ENCODE measurements at regions not wholly inside any gene's neighbourhood (a gene's known extent, or its start where the extent isn't known, plus 50 kb on each side); places are given as distances from the start of the nearest gene placed in this dataset.
"Not testable (repeated sequence)": the region's sequence is repeated elsewhere in the genome, so short reads cannot be mapped to it uniquely, and the experiment has no call there.

DNA sequence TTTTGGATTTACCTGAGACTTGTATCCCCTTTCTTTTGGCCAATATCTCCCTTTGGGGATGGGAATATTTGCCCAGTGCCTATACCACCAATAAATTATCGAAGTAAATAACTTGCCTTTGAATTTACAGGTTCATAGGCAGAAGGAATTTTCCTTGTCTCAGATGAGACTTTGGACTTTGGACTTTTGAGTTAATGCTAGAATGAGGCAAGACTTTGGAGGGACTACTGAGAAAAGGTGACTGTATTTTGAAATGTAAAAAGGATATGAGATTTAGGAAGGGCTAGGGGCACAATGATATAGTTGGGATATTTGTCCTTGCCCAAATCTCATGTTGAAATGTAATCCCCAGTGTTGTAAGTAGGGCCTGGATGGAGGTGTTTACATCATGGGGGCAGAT, 384.5 kb upstream of the GHITM start:
- DNase-seq (ENCODE audit: low read depth in 2 of 2), result no peak

DNA sequence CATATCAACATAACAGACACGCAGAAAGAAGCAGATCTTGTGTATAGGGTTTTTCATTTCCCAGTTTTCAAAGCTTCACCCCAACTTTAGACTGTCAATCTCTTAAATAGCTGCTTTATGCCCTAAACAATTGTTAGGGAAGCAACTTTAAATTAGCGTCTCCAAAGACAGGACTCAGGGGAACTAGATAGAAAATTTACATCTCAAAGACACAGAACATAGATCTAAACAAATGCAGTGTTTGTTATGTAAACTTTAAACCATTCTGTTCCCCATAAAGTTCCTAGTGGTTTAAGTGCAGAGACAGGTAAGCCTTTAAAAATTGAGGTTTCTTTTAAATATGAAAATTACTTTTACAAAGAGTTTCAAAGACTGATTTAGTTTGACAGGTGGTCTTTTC, 379.2 kb upstream of the GHITM start:
- no peak for DNase-seq (ENCODE audit: low read depth in 2 of 2)

DNA sequence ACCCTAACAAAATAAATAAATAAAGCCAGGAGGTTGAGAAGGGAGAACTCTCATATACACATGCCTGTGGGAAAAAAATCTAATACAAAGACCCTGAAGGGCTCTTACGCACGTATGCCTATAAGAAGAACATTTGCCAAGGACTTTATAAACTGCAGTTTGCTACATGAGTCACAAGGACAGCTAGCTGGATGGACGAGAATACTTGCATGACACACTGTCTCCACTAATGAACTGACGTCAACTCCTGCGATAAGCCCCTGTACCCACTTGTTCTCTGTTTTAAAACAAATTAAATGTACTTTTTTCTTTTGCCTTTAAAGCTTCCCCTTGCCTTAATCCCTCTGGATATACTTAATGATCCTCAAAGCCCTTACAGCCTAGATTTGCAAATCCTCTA, 374.6 kb upstream of the GHITM start:
- DNase-seq (ENCODE audit: low read depth in 2 of 2), result no peak

DNA sequence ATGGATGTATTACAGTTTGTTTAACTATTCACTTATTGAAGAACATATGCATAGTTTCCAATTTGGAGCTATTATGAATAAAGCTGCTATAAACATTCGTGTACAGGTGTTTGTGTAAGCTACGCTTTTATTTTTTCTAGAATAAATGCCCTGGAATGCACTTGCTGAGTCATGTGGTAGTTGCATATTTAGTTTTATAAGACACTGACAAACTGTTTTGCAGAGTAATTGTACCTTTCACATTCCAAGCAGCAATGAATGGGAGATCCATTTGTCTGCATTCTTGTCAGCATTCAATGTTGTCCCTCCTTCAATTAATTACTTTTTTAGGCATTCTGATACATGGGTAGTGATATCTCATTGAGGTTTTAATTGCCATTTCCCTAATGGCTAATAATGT, 373.6 kb upstream of the GHITM start:
- DNase-seq (ENCODE audit: low read depth in 2 of 2), result no peak

DNA sequence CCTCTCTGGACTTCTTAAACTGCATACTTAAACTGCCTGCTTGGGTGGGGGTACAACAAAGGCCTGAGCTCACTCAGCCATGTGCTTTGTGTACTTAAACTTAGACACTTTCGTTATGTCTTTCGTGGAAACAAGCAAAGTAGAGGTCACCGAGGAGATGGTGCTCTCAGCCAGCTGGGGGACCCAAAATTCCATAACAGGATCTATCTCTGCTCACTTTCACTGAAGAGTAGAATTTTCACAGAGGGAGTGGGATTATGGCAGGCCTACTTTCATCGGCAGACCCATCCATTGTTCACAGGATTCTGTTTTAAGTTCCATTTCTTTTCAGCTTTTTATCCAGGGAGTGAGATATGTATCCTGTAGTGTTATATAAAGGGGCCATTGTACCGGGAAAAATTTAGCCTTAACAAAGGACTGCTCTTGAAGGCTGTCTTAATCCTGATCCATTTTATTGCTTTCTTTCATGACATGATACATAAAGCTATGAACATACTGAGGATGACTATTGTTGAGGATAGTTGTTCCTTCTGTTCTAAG, 370.0 kb upstream of the GHITM start:
- no peak for DNase-seq (ENCODE audit: low read depth in 2 of 2)

DNA sequence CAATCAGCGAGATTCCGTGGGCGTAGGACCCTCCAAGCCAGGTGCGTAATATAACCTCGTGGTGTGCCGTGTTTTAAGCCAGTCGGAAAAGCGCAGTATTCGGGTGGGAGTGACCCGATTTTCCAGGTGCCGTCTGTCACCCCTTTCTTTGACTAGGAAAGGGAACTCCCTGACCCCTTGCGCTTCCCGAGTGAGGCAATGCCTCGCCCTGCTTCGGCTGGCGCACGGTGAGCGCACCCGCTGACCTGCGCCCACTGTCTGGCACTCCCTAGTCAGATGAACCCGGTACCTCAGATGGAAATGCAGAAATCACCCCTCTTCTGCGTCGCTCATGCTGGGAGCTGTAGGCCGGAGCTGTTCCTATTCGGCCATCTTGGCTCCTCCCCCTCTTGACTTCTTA, 352.6 kb upstream of the GHITM start:
- not testable (repeated sequence) for DNase-seq (ENCODE audit: low read depth in 2 of 2)

DNA sequence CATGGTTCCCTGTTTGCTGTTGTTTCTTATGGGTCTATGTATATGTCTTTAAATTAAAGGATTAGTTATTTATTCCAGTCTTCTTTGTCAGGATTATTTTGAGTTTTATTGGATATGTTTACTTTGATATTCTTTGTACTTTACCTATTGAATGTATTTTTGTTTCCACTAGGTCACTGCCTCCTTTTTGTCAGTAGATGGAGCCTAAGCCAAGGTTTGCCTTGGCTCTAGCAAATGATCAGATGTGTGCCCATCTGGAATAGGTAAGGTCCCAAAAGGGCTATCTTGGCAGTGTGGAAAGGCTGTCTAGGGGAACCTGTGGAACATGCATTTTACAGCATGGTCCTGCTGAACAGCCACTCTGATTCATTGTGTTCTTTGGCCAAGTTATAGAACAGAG, 337.3 kb upstream of the GHITM start:
- no peak for DNase-seq (ENCODE audit: low read depth in 2 of 2)

DNA sequence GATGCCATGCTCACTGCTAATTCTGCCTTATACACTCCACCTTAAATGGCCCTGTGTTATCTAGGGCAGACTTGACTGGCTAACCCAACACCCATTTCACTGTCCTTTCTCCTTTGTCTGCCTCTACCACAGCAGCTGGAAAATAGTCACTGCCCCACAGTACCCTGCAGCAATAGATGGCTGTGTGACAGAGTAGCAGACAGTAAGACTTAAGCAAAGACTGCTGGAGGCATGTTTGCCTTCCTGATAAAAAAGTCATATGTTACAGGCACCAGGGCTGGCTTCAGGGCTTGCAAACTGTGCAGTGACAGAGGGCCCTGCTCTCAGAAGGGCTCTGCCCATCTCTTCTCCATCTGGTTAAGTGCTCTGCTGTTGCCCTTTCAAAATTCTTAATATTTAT, 332.6 kb upstream of the GHITM start:
- no peak for DNase-seq (ENCODE audit: low read depth in 2 of 2)

DNA sequence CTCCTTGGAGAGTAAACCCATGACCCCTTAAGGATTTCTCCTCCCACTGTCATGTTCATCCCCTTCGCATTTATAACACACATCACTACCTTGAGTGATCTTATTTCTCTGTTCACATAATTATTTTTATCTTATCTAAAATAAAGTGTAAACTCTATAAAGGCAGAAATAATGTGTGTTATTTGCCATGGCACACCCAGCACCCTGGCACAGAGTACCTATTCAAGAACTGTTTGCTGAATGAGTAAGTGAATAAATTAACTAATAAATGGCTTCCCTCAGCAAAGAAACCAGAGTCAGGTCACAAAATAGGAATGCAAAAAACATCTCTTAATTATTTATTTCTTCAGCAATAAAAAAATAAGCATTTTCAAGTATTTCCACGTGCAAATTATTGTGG, 330.3 kb upstream of the GHITM start:
- no peak for DNase-seq (ENCODE audit: low read depth in 2 of 2)

DNA sequence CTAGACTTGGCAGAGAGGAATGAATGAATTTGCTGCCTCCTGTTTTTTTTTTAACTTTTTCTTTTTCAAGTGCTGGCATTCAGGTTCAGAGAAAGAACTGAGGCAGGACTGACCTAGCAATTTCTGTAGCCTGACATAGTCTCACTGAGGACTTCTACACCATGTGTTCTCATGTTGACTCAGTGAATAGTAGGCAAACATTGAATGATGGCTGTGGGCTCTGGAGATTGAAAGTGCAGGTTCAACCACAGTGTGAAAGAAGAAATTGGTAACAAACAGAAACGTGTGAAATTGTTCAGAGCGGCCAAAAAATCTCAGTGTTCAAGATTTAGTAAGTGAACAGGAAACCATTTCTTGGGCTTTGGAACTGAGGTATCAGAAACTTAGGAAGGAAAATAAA, 322.4 kb upstream of the GHITM start:
- DNase-seq (ENCODE audit: low read depth in 2 of 2), result no peak

DNA sequence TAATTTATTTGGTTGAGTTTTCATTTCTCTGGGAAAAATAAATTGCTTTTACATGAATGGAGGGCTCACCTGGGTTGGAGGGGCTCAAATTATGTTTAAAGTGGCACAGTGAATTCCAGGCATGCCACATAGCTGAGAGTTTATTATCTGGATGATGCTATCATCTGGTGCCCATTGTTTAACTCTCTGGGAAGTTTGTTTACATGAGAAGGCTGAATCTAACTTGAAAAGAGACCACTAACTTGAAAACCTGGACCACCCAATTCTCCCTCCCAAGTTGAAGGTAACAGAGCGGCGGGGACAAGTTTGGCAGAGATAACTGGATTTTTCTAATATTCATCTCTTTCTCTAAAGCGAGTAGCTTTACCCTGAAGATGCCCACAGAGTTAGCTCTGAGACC, 321.5 kb upstream of the GHITM start:
- no peak for DNase-seq (ENCODE audit: low read depth in 2 of 2)

DNA sequence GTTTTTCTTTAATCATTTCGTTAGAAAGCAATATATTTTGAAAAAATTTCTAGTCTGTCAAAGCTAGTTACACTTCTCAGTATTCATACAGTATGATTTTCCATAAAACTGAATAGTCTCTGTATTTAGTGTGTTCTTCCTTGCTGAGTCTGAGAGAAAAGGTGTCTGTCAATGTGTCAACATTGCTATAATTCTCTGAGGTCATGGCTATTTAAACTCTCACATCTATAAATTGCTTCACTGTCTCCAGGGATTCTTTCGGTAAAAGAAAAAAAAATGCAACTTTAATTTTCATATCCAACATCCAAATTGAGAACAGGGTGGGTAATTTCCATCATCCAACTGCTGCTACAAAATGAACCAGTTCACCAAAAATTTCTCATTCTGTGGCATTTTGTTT, 319.7 kb upstream of the GHITM start:
- no peak for DNase-seq (ENCODE audit: low read depth in 2 of 2)

DNA sequence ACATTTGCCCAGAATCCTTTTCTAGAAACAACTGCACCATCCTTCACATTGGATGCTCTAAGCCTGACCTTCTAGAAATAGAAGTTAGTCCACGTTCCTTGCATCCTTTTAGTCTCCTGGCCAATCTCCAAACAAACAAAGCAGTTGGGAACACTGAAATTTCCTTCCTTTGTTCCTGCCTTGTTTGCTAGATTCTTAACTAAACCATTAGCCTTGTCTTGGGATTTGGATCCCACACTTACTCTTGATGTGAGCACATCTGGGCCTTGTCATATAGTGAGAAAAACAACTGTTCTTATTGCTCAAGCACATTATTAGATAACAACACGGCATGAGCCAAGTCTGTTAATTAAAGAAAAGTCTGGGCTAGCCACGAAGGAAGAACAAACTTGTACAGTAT, 319.3 kb upstream of the GHITM start:
- no peak for DNase-seq (ENCODE audit: low read depth in 2 of 2)

DNA sequence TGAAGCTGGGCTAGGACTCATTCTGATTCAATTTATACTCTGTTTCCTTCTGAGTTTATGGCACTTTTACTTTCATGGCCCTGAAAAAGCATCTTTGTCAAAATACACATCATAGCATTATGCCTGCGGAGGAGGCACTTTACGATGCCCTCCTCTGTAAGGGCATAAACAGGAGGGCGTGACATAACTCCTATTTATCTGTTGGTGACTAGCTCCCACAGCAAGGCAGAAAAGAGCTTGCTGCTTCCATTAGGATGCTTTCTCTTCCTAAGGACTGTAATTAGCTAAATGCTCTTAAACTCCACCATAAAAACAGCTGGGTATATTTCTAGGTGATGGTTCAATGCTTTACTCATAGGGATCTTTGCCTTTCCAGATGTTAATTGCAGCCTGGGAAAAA, 315.2 kb upstream of the GHITM start:
- DNase-seq (ENCODE audit: low read depth in 2 of 2), result no peak

DNA sequence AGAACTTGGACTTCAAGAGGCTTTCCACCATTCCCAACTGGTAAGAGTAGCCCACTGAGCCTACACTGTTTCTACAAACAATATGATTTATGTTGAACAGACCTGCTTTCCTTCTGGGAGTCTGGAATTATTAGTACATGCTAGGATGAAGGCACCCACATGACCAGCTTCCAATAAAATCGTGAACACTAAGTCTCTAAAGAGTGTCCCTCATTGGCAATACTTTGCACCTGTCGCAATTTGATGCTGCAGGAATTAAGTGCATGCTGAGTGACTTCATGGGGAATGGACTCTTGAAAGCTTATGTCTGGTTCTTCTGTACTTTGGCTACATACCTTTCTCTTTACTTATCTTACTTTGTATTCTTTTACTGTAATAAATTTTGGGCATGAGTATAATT, 305.2 kb upstream of the GHITM start:
- DNase-seq (ENCODE audit: low read depth in 2 of 2), result no peak

DNA sequence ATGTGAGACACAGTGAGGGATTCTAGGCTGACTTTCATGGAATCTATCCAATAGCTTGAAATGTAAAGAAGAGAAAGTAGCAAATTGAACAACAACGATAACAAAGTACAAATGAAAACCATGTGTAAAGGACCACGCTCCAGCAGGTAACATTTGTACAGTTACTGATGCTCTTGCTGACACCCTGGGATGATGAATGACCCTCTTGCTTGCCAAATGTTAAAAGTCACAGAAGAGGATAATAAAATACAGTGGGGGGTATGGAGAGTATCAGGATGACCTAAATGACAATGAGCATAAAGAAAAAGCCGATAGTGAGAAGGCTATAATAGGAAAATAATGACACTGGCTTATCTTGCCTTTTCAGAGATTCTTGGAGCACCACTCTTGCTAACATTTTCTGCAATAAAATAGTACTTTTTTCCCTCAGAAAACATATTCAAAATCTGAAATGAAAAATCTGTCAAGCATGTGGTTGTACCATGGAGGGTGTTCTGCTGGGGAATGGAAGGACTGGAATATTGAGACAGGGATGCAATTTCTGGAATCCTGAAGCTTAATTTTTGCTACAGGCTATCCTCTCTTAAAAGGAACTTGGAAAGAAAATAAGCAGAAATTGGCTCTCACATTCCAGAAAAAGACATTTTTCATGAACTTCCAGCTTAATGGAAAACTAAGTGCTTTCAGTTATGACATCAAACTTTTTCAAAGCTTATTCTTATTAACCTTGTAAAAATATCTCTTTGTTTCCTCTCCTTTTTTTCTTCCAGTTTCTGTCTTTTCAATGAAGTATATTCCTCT, 303.2 kb upstream of the GHITM start:
- DNase-seq (ENCODE audit: low read depth in 2 of 2), result no peak

DNA sequence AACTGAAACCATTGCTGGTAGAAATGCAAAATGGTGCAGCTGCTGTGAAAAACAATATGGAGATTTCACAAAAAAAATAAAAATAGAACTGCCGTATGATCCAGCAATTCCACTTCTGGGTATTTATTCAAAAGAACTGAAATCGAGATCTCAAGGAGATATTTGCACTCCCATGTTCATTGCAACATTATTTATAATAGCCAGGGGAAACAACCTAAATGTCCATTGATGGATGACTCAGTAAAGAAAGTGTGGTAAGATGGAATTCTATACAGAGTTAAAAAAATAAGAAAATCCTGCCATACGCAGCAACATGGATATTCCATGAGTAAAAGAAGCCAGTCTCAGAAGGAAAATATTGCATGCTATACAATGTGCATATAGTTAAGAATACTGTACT, 290.6 kb upstream of the GHITM start:
- no peak for DNase-seq (ENCODE audit: low read depth in 2 of 2)

DNA sequence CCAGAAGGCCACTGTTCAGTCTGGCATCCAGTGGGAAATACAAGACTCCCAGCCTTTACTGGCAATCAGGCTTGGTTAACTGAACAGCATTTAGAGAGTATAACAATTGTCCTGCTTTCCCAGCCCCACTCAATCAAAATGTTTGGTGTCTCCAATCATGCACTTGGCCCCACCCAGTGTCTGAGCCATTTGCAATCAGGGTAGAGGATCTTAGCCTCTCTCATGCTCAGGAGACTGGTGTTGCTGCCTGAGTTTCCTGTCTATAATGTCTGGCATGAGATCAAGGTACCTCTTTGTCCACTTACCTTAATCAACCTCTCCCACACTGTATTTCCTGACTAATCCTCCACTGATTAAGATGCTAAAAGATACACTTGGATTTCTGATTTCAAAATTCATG, 290.2 kb upstream of the GHITM start:
- no peak for DNase-seq (ENCODE audit: low read depth in 2 of 2)

DNA sequence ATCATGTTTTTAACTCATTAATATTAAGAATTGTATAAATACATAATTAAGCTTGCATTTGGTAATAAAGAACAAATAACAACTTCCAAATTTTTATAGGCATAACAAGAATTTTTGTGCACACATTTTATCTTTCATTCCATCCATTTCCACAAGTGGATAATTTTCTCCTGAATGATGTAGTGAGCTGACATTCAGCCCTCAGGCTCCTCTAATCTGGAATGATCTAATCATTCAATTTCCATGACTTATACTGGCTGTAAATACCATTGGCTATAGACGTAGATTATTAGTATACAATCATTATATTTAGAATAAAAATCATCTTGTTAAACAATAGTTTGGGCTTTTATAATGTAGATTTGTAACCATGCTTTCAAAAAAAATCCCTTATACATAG, 287.2 kb upstream of the GHITM start:
- no peak for DNase-seq (ENCODE audit: low read depth in 2 of 2)

DNA sequence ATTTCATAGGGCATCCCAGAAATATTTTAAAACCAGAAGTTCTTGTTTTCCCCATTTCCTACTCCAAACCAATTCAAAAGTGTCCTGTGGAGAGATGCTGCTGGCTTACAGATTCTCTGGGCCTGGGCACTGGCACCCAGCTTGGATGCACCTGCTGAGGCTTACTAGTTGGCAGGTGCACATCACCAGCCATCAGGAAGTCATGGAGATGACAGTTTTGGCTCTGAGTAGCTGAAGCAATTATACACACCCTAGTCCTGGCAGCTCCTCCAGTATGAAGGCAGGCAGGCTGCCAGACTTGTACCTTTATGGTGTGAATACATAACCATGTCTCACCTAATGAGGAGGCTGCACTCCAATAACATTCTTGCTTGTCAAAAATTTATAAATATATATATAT, 276.6 kb upstream of the GHITM start:
- DNase-seq (ENCODE audit: low read depth in 2 of 2), result no peak

DNA sequence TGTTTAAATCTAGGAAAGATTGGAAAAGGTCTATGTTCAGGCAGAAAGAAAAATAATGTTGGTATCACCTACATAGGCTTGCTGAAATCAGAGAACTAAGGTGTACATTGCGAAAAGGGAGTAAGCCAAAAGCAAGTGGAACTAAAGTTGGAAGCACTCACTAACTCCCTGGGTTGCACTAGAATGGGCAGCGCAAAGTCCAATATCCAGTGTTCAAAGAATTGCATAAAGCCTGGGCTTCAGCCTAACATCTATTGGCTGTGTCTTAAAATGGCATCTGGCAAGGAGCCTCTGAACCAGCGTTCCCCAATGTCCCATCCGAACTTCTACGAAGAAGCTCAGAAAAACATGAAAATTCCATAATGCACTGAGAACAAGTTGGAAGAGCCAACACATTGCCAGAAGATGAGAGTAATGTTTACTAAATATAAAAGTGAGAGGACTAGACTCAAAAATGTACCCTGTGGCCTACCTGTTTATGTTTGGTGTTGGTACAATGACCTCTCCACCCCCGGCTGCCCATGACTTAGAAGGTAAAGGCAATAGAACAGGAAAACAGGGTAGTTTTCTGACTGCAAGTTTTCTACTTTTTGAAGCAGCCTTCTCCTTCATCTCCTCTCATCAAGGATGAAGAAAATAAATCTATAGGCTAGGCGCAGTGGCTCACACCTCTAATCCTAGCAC, 275.9 kb upstream of the GHITM start:
- DNase-seq (ENCODE audit: low read depth in 2 of 2), result no peak

DNA sequence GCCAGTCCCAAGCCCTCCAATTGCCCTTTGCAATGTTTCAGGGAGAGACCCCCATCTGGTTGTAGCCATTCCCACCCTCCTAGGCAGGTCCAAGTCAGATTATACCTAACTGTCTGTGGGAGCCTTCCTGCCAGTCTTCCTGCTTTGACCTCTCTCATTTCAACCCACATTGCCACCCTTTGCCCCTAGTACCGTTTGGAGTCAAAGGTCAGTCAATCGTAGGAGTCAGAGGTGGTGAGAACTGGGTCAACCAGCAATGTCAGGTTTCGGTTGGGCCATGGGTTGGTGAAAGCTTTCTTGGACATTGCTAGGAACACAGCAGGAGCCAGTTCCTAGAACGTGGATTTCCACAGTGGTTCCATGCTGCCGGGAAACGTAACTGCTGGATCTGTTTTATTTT, 269.4 kb upstream of the GHITM start:
- no peak for DNase-seq (ENCODE audit: low read depth in 2 of 2)
